GOT3 (cell line): ENCODE measurements at regions not wholly inside any gene's neighbourhood (a gene's known extent, or its start where the extent isn't known, plus 50 kb on each side); places are given as distances from the start of the nearest gene placed in this dataset.
A peak's percentile ranks its signal among the peaks of the same experiment; 100 is the strongest.
"Not testable (repeated sequence)": the region's sequence is repeated elsewhere in the genome, so short reads cannot be mapped to it uniquely, and the experiment has no call there.

Source experiments
- DNase-seq: peaks from one replicate; lab custom pipeline; 2025; ENCODE audit warnings: mixed read lengths; lab: John Stamatoyannopoulos, UW

DNA sequence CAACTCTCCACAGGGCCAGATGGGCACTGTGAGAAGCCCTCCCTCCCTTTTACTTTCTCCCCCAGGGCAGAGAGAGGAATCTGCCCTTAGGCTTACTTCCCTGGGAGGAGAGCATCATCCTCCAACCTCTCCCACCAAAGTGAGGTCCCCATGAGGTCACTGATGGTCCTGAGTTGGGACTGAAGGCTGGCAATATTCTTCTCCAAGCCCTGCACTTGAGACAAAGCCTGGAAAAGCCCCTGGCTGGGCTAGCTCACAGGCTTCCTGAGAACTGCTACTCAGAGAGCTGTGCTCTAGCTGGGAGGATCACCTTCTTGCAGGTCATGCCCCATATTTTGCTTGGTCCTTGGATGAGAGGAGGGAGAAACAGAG is 110.0 kb upstream of the MEF2A start:
- no peak for DNase-seq

DNA sequence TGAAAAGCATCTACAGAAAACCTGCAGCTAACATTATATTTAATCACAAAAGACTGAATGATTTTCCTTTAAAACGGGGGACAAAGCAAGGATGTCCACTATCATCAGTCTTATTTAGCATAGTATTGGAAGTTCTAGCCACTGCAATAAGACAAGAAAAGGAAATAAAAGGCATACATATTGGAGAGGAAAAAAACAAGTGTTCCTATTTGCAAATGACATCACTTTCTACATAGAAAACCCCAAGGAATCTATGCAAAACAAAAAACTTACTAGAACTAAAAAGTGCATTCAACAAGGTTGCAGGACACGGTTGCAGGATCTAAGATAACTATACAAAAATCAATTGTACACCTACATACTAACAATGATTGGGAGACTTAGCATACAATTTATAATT is 101.6 kb upstream of the MEF2A start:
- DNase-seq, result no peak

GRCh38 chr15:99466701-99467337 is 99.0 kb upstream of the MEF2A start:
- DNase-seq, result no peak

- DNase-seq, result no peak
Observed at GRCh38 chr15:99467338-99467720, 98.5 kb upstream of the MEF2A start.

- no peak for DNase-seq
Observed at GRCh38 chr15:99467853-99468464, 97.8 kb upstream of the MEF2A start.

- DNase-seq, result not testable (repeated sequence)
Observed at GRCh38 chr15:99470204-99470603, 95.6 kb upstream of the MEF2A start.

- no peak for DNase-seq
Observed at GRCh38 chr15:99472416-99473145, 93.2 kb upstream of the MEF2A start.

GRCh38 chr15:99473981-99474906 is 91.5 kb upstream of the MEF2A start:
- DNase-seq, result no peak

GRCh38 chr15:99474909-99475753 is 90.7 kb upstream of the MEF2A start:
- DNase-seq, result no peak

DNA sequence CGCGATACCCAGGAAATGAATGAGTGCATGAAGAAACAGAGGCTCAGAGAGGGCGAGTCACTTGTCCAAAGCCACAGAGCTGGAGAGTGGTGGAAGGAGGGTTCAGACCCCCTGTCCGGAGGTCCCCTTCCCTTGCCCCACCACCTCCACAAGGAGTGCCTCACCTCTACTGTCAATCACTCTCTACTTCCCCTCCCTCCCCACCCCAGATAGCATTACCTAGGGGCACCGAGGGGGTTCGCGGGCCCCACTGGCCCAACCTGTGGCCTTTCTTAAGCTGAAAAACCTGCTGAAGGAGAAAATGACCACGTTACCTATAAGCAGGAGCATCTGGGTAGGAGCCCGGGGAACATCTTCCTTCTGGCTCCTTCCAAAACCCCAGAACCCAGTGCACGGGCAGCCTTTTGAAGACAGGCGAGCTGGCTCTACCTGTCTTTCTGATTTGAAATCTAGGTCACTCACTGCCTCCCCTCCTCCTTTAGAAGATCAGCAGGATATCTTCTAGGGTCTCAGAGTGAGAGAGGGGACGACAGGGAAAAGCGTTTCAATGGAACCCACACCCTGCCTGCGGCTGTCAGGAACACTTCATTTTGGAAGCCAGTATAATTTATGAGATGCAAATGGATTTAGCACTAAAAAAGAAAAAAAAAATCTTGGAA is 89.9 kb upstream of the MEF2A start:
- no peak for DNase-seq

DNA sequence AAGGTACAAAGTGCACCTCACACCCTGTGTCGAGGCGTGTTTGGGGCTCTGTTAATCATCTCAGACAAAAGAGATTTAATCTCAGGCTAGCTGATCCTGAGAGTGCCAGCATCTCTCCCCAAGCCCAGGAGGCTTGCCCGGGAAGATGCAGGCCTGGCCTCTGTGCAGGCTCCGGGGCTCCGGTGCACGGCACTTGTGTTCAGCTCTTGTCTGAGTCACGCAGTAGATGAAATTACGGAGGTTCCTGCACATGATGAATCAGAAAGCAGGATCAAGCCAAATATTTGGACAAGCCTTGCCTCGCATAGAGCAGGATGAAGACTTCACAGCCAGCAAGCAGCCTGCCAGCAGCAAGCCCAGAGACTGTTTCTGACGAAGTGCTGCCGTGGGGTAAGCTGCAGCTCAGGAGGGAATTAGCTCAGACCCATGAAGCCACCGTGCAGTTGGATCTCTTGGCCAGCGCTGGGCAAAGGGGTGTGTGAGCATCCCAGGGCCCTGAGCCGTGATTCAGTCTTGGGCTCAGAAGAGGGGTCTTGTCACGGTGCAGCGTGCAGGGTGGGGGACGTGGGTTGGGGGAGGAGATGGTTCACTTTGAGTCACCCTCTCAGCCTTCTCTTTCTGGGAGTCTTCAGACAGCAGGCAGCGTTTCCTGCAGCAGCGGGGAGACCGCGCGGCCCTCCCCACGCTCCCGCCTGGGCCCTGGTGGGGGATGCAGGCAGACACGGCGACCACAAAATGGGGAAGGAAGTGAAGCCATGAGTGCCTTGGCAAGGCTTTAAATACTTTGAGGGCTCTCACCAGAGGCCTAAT is 89.2 kb upstream of the MEF2A start:
- peak; percentile 31 for DNase-seq

- no peak for DNase-seq
Observed at GRCh38 chr15:99477791-99478471, 87.9 kb upstream of the MEF2A start.

DNA sequence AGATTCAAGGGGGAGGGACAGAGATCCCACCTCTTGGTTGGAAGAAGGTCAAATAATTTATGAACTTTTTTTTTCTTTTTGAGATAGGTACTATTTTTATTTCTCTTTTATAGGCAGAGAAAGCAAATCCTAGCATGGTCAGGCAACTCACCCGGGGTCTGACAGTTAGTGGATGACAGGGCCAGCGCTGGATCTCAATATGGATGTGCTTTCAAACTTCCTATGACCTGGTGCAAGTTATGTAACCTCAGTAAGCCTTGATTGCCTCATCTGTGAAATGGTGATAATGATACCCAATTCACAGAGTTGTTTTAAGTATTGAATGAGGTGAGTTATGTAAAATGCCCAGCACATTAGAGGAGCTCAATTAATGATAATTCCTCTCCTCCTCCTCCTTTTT is 86.8 kb upstream of the MEF2A start:
- DNase-seq, result no peak

- no peak for DNase-seq
Observed at GRCh38 chr15:99480016-99480810, 85.6 kb upstream of the MEF2A start.

GRCh38 chr15:99481113-99481950 is 84.5 kb upstream of the MEF2A start:
- no peak for DNase-seq

DNA sequence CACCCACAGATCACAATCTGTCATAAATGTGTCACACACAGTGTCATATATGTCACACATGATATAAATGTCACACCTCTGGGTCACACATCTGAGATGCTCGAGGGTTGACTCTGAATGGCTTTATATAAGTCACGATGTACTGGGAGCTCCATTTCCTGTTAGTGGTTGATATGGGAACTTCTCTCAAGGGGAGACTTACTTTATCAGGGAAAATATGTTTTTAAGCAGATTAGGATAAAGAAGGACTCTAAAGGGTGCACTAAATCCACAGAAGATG is 83.9 kb upstream of the MEF2A start:
- no peak for DNase-seq

DNA sequence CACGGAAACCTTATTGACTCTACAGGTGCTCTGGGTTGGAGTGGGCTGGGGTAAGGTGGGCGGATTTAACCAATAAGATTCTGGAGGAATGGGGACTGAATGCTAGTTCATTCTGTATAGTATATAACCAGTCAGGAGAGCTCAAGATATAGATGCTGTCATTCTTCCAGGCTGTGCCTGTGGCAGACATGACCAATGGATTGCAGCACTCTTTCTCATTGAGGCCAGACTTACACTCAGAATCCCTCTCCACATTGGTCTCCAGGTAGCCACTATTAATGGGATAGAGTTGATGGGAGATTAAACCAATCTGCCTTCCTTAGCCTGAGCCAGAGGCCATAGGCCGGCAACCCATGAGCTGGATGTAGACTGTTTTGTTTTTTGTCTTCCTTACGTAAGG is 82.8 kb upstream of the MEF2A start:
- no peak for DNase-seq
